HG03066 (cell line): ENCODE measurements at regions not wholly inside any gene's neighbourhood (a gene's known extent, or its start where the extent isn't known, plus 50 kb on each side); places are given as distances from the start of the nearest gene placed in this dataset.
"Not testable (repeated sequence)": the region's sequence is repeated elsewhere in the genome, so short reads cannot be mapped to it uniquely, and the experiment has no call there.

Source experiments
- ATAC-seq: cut with Tn5 transposase; IDR thresholded peaks from one replicate; pipeline ENCODE4 v1.9.1; 2021; ENCODE audit warnings: low read depth; ENCODE audit not compliant: unreplicated experiment

DNA sequence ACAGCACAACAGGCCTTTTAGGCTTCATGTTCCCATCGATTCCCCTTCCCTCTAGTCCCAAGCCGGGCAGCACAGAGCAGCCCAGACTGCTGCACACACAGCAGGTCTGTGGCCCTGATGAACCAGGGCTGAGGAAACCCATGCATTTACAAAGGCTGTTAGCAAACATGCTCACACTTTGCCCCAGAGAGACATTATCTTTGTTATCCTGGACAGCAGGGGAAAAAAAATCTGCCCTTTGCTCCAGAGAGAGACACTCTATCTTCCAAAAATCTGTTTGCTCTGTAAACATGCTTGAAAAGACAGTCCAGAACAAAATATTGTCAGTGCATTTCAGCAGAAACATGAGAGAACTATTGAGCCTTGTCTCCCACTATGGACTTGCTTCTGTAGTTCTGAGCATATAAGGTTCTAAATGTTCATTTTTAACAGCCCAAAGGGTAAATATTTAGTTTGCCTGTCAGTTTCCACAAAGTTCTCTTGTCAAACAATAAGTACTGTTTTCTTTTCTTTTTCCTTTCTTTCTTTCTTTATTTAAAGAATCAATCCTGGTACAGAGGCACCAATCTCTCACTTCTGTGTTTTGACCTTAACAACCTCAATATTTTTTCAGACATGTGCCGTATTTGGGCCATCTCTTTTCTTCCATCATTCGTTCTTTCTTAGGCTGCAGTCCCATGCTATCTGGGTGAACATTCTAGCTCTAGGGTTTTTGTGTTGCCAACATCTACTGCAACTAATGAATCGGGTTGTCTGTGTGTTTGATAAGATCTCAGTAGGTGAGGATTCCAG lies 468.0 kb downstream of the EPM2A start:
- ATAC-seq: no peak

- no peak for ATAC-seq
These were observed 464.9 kb downstream of the EPM2A start for GRCh38 chr6:145270464-145270863.

- no peak for ATAC-seq
These were observed 464.3 kb downstream of the EPM2A start for GRCh38 chr6:145271040-145271439.

DNA sequence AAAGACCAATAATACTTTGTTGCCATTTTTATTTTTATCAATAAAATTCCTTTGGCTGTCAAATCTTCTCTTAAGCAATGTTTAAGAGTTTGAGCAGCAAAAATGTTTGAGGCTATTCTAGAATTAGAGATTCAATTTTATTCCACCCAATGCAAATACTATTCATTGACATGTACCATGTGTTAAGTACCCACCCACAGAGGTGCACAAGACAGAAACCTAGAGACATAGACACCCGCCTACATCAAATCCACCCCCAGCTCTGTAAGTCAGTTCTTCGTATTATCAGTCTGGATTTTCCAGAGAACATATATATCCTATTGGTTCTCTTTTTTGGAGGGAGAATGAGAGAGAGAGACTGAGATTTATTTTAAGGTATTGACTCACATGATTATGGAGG lies 463.7 kb downstream of the EPM2A start:
- no peak for ATAC-seq

DNA sequence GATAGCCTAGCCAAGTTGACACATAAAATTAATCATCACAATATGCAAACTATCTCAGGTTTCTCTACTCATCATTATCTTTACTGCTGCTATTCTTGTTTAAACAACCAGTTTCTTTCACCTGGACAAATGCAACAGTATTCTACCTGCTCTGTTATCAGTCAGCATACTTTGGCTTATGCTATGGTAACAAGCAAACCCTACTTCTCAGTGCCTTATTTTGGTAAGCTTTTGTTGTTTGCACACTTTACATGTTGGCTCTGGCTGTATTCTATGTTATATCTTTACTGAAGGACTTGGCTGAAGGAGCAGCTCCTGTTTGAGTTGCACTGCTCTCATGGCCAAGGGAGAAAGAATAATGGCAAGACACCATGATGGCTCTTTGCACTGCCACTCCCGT lies 463.1 kb downstream of the EPM2A start:
- no peak for ATAC-seq

DNA sequence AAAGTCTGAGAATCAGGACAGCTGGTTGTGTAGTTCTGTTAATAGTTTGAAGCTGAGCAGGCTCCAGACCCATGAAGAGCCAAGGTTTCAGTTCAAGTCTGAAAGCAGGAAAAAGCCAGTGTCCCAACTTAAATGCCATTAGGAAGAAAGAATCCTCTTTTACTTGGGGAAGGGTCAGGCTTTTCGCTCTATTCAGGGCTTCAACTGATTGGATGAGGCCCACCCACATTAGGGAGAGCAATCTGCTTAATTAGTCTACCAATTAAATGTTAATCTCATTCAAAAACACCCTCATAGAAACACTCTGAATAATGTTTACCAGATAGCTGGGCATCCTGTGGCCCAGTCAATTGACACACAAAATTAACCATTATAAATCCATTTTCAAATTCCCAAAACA lies 462.2 kb downstream of the EPM2A start:
- no peak for ATAC-seq

DNA sequence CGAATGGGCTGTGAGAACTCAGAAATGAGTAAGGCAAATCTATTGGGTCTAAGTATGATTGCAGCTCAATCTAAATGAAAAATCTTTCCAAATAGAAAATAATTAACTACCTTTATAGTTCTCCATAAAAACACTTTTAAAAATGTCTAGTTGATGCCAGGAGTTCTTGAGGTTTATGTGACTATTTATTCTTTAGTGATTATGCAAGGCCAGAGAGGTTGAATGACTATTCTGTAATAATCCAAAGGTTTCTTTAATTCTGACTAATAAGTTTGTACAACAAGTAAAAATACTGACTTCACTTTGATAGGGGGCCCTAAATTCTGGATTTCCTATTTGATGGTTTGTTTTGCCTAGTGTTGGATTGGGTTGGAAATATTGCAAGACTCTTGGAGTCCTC lies 461.2 kb downstream of the EPM2A start:
- no peak for ATAC-seq

DNA sequence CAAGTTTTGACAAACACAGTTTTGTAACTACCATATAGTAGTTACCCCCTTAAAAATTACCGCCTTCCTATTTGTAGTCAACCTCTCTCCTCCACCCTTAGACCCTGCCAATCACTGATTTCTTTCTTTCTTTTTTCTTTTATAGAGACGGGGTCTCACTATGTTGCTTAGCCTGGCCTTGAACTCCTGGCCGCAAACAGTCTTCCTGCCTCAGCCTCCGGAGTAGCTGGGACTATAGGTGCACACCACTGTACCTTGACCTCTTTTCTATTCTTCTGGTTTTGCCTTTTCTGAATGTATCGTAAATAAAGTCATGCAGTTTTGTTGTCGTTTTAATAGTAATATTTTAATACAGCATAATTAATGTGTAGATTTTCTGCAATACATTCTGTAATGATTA lies 460.3 kb downstream of the EPM2A start:
- ATAC-seq: no peak

- no peak for ATAC-seq
These were observed 459.5 kb downstream of the EPM2A start for GRCh38 chr6:145275787-145276186.

DNA sequence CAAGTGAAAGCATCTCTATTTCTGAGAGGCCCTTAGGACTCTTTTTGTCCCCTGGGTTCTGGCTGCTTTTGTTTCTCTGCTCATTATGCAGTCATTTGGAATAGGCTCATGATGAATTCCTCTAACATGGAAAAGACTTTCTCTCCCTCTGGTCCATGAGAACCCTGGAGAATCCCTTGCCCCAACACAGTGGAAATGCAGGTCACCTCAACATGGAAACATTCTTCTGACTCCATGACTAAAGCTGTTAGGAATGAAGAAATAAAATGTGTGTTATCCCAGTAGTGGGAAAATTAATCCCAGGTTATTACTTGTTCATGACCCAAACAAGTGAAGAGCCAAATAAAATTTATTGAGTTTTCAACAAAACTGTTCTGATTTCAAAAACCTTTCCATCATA lies 458.6 kb downstream of the EPM2A start:
- ATAC-seq: no peak

DNA sequence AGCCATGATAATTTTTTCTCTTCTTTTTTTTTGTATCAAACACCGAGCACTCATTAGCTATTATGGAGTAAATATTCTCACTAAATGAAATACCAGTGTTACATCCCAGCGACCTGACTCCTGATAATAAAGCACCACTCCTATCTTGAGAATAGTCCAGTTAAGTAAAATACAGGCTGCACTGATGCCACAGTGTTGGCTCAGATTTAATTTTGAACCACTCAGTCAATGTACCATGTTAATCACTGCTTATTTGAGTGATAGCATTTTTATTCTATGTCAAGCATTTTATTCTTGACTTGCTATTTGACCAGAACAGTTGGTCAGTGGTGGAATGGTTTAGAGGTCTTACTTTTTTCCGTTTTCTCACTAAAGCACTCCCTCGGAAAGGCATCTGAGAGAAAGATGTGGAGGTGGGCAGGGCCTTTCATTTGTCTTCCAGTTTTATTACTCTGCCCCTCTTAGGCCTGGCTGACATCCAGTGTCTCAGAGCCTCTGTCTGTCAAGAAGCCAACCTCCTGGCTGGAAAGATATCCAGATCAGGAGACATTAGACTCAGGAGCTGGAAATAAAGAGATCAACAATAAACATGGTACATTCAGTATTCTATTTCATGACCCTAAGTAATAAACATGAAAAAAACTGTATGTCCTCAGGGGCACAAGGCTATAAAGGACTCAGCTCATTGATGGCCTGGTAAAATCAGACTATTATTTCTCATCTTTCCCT lies 457.8 kb downstream of the EPM2A start:
- ATAC-seq: no peak

- ATAC-seq: no peak
These were observed 457.0 kb downstream of the EPM2A start for GRCh38 chr6:145278163-145278807.

DNA sequence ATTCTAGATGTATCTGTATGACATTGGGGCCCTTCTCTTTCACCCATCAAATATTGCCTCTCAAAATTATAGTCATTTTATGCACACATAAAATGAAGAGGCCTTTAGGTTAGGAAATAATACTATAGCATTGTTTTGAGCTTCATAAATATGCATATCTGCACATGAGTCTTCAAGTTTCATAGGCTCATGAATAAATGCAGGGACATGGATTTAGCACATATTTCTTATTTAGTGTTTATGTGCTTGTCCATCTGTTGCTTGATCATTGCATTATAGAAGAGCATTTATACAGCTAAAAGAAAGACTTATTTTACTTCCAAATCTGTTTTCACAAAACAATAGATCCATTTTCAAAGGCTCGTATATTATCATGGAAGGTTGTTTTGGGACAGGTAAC lies 455.8 kb downstream of the EPM2A start:
- no peak for ATAC-seq

GRCh38 chr6:145279993-145280392 lies 455.3 kb downstream of the EPM2A start:
- no peak for ATAC-seq

DNA sequence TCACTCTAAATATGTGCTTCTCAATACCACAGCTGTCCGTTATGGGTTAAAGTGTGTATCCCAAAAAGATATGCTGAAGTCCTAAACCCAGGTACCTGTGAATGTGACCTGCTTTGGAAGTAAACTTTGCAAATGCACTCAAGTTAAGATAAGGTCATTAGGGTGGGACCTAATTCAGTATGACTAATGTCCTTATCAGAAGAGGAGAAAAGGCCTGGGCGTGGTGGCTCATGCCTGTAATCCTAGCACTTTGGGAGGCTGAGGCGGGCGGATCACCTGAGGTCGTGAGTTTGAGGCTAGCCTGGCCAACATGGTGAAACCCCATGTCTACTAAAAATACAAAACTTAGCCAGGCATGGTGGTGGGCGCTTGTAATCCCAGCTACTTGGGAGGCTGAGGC lies 452.1 kb downstream of the EPM2A start:
- not testable (repeated sequence) for ATAC-seq

GRCh38 chr6:145283856-145284255 lies 451.5 kb downstream of the EPM2A start:
- no peak for ATAC-seq

DNA sequence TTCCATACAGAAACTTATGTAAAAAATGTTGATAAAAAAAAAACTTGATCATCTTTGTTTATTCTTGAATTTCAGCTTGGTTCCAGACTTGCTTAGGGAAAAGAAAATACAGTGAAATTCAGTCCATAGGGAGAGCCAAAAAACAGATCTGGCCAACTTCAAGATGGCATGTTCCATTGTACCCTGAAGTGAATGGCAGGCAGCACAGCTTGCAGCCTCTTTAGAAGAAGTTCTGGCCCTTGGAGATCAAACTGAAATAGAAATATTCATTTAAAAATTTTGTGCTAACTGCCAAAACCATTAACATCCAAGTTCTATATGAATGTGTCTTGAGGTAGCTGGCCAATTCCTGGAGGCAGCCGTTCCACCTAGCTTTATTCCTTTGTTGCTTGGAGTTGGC lies 448.4 kb downstream of the EPM2A start:
- no peak for ATAC-seq

DNA sequence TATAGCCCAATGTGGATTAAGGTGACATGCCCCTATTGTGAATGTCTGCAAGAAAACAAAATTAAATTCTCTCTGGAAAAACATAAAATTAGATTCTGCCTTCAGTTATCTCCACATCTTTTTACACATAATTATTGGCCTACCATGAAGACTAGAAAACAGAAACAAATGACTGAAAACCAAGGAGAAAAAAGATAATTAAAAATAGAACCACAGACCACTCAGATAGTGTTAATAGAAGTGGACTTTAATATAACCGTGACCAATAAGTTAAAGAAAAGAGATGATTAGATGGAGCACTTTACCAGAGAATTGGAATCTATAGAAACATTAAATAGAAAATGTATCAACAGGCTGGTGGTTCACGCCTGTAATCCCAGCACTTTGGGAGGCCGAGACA lies 445.7 kb downstream of the EPM2A start:
- no peak for ATAC-seq

- no peak for ATAC-seq
These were observed 445.2 kb downstream of the EPM2A start for GRCh38 chr6:145290122-145290521.

DNA sequence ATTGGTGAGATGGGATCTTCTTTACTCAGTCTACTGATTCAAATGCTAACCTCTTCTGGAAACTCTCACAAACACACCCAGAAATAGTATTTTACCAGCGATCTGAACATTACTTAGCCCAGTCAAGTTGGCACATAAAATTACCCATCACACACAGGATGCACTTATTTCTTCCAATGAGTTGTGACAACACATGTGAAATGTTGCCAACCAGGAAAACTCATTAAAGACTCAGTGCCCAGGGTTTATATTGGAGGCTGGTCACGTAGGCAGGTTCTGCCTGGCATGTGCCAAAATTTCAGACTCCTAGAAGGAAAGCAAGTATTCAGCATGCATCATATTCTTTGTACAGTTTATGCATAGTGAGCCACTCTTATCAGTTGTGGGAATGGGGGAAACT lies 443.3 kb downstream of the EPM2A start:
- ATAC-seq: no peak

- no peak for ATAC-seq
These were observed 440.4 kb downstream of the EPM2A start for GRCh38 chr6:145294942-145295341.

DNA sequence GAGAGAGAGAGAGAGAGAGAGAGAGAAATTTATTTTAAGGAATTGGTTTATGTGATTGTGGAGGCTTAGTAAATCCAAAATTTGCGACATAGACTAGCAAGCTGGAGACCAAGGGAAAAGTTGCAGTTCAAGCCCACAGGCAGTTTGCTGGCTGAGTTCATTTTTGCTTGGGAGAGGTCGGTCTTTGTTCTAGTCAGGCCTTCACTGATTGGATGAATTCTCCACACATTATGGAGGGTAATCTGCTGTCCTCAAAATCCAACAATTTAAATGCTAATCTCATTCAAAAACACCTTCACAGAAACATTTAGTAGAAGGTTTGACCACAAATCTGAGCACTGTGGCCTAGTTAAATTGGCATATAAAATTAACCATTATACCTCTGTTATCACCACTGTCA lies 439.6 kb downstream of the EPM2A start:
- no peak for ATAC-seq
